NCI-H510A (cell line): ENCODE measurements at regions not wholly inside any gene's neighbourhood (a gene's known extent, or its start where the extent isn't known, plus 50 kb on each side); places are given as distances from the start of the nearest gene placed in this dataset.
"Not testable (repeated sequence)": the region's sequence is repeated elsewhere in the genome, so short reads cannot be mapped to it uniquely, and the experiment has no call there.

Source experiments
- DNase-seq: peaks from one replicate; lab custom pipeline; 2025; lab: John Stamatoyannopoulos, UW

DNA sequence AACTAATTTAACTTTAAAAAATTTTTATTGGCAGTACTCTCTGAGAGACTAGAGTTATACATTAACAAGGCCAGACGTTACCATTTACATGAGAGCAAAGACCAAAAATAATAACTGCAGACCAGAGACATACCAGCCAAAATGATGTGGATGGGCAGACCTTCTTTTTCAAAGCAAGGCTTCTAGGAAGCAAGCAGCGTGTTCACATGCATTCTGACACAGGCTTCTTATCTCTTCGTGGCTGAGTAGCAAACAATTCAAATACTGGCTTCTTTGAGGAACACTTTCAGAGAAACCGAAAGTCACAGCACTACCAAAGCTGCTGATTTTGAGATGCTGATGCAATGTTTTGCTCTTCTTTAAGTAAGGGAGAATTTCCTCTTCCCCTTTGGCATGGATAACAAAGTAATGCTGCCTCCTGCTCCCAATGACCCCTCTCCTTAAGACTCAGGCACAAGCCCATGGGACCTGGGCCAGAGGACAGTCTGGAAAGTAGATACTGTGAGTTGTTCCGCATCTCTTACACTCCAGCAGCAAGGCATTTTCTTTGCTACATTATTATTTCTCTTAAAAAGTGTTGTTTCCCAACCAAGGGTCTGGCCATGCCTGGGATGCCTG is 181.9 kb downstream of the MREG start:
- DNase-seq = no peak

DNA sequence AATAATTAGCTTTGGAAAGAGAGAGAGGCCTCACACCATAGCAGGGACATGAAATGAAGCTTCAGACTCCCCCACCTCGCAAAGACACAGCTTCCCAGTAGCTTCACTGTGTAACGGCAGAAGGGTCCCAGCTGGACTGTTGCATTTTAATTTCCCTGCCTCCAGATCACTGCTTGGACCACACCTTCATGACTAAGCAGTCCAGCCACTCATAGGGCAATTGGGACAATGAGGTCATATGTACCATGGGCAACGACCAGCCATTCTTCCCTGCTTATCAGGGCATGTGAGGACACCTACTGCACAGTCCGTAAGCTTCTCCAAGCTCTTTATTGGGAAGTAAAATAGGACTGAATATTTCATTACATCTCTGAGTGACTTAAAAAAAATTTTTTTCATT is 183.0 kb downstream of the MREG start:
- no peak for DNase-seq

DNA sequence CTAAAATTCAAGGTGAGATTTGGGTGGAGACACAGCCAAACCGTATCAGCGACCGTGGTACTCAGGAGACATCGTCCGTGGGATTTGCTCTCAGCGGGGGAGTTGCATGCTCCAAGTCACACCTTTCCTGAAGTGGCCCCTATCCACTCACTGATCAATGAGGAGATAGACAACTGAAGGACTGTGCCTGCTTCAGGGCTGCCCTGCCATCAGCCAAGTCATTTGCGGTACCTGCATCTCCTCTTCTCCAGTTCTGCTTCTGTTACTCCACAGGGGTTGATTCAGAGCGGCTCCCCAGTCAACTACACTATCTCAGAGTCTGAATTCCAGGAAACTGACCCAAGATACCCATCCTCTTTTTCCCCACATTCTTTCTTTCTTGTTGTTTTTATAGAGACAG is 184.1 kb downstream of the MREG start:
- no peak for DNase-seq

DNA sequence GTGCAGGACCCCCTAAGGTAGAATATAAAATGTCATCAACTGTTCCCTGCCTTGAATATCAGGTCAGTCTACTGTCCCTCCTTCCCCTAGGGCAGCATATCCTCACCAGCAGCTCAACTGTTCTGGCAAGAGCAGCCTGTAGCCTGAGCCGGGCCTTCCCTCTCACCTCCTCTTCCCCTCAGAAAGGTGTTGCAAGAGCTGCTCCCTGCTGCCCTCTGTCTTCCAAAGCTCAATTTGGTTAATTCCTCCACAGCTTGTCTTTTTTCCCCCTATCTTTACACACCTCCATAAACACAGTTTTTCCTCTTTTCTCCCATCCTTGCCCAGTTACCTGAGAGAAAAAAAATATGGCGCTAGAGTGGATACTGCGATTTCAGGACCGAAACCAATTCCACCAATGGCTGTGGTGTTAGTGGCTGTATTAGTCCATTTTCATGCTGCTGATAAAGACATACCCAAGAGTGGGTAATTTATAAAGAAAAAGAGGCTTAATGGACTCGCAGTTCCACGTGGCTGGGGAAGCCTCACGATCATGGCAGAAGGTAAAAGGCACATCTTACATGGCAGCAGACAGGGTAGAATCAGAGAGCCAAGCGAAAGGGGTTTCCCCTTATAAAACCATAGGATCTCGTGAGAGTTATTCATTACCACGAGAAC is 184.7 kb downstream of the MREG start:
- peak; percentile 20 for DNase-seq

DNA sequence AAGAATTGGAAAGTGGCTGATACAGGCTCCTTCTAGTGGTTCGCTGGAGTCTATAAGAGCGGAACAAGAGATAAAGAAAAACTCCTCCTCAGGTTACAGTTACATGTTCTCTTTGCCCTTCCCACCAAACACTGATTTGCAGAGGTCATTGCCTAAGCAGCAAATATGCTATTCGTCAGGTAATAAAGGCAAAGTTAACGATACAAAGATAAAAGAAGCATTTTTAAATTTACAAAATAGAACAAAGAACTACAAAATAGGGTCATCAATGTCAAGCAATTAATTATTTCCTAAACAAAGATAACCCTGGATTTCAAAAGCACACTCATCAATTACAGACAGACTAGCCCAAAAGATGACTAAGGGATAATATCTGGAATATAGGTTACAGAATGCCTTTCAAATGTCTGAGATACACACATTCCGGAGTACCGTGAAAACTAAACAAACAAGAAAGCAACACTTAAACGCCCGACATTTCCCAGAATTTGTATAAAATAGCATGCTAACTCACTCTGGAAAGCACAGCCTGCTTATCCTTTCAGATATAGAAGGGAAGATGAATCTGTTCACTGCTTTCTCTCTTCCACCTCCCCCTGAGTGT is 186.4 kb downstream of the MREG start:
- no peak for DNase-seq

DNA sequence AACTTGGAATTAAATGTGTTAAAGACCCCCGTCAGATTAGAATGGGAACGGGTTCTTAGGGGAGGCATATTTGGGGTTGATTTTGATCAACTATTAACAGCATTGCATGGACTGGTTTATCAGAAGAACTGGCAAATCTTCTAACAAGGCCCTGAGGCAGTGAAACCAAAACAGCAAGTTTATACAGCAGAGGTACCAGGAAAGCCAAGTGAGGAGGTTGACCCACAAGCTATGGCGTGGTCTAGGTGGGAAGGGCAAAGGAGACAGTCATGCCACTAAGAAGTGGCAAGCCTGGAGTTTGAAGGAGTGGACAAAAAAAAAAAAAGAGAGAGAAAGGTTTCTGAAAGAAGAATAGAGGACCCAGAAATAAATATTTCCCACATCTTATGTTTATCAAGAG is 187.0 kb downstream of the MREG start:
- no peak for DNase-seq

DNA sequence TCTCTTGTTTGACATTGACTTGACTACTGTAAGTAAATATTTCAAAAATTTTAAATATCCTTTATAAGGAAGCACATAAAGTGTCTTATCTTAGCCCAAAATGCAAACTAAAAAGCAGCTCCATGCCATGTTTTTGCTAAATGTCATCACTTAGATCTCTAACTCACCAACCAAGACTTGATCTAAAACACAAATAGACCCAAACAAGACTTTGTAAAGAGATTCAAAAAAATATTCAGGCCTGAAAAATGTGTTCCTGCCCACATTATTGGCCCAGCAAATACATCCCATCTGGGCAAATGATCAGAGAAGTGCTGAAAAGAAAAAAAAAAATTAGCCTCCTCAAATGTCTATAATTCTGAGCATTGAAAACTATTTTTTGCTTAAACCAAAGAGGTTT is 187.6 kb downstream of the MREG start:
- DNase-seq = no peak

DNA sequence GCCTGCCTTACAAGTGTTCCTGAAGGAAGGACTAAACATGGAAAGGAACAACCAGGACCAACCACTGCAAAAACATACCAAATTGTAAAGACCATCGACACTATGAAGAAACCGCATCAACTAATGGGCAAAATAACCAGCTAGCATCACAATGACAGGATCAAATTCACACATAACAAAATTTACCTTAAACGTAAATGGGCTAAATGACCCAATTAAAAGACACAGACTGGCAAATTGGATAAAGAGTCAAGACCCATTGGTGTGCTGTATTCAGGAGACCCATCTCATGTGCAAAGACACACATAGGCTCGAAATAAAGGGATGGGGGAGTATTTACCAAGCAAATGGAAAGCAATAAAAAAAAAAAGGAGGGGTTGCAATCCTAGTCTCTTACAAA is 192.1 kb downstream of the MREG start:
- DNase-seq = not testable (repeated sequence)

DNA sequence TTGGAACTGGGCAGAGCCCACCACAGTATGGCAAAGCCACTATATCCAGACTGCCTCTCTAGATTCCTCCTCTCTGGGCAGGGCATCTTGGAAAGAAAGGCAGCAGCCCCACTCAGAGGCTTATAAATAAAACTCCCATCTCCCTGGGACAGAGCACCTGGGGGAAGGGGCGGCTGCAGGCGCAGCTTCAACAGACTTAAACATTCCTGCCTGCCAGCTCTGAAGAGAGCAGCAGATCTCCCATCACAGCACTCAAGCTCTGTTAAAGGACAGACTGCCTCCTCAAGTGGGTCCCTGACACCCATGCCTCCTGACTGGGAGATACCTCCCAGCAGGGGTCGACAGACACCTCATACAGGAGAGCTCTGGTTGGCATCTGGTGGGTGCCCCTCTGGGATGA is 193.6 kb downstream of the MREG start:
- DNase-seq = not testable (repeated sequence)

DNA sequence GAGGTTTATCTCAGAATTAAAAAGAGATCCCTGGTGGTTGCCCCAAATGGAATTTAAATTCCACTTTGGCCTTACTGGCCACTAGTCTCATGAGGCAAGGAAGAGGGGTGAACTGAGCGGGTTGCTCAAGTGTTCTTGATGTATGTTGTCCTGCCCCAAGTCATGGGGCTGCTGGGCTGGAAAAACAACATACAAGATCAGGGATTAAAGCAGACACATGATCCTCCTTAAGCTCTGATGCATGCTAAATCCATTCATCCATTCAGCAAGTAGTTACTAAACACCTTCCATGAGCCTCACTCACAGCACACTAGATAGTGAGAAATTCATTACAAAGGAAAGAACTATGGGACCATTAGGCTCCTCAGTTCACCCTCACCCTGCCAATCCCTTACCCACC is 196.3 kb downstream of the MREG start:
- DNase-seq = no peak

DNA sequence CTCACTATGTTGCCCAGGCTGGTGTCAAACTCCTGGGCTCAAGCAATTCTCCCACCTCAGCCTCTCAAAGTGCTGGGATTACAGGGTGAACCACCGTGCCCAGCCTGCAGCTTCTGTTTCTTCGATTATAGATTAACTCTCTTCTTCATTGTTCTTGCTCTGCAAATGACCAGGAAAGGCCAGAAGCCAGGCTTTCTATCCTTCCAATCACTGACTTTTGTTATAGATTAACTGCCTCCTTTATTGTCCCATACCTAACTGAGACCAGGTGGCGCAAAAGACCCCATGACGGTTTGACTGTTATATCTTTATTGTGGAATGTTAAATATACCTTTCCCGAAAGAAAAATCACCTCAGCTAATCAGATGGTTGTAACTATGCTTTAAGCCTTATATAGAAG is 196.9 kb downstream of the MREG start:
- DNase-seq = no peak

DNA sequence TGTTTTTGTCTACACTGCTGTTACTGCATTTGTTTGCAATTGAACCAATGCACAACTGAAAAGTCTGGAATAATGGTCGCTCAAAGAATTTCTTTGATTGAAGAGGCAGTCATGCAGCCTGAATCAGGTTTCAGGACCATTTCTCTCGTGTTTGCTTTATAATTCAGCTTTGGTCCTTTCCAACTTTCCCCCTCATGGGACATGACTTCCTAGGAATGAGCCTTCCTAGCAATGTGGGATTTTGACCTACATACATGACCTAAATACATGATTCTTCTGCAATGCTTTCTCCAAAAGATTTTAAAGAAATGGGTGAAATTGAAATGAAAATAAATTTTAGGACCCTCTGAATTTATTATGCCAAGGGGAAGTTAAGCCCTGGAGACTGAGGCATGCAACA is 197.4 kb downstream of the MREG start:
- DNase-seq = no peak

DNA sequence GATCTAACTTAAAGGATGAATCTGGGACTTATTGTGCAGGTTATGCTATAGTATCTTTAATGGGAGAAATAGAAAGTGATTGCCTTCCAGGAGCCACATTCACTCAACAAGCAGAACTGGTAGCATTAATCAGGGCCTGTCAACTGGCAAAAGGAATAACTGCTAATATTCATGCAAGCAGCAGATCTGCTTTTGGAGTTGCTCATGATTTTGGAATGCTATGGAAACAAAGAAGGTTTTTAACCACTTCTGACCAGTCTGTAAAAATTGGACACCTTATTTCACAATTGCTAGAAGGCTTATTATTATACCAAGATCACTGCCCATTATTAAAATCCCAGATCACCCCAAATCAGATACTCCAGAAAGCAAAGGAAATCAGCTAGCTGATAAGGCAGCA is 200.4 kb downstream of the MREG start:
- no peak for DNase-seq

DNA sequence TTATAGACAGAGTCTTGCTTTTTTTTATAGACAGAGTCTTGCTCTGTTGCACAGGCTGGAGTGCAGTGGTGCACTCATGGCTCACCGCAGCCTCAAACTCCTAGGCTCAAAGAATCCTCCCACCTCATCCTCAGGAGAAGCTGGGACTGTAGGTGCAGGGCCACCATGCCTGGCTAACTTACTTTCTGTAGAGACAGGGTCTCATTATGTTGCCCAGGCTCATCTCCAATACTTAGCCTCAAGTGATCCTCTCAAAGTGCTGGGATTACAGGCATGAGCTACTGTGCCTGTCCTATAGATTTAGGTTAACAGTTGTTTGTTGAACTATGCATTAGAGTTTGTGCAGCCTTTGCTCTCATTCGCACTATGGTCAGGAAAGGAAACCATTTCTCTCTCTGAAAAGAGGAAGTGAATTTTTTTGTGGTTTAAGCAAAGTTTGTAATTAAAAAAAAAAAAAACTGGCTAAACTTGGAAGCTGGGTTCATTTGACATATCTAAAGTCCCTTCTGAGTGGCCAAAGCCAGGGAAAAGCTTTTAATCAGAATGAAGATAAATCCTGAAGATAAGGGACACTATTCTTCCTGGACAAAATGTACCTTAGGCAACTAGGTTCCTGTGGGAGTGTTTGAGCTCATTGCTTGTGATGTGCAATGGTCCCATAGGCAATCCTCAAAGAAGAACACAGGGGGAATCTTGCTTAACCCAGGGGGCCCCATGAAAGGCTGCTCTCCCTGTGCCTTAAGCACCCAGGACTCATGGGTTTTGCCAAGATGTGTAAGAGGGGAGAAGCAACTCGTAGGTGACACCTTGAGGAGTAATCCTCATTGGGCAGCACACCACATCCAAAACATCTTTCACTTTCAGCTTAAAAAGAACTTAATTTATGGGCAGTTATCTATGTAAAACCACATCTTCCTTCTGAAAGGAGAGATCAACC is 201.7 kb downstream of the MREG start:
- no peak for DNase-seq

DNA sequence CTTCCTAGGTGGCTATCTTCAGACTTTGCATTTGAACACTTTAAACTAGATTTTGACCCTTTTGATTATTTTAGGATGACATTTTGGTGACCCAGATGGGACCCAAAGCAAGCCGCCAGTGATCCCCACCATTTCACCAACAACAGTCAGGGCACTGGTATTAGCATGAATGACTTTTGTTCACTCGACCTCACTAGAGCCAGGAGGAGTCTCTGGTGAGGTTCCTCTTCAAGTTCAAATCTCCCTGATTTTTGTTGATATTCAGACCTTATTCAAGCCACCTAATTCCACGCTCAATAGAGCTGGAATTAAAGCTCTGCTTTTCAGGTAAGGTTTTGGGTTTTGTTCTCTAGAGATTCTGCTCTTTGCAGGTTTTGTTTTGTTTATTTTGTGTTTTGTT is 202.3 kb downstream of the MREG start:
- no peak for DNase-seq

DNA sequence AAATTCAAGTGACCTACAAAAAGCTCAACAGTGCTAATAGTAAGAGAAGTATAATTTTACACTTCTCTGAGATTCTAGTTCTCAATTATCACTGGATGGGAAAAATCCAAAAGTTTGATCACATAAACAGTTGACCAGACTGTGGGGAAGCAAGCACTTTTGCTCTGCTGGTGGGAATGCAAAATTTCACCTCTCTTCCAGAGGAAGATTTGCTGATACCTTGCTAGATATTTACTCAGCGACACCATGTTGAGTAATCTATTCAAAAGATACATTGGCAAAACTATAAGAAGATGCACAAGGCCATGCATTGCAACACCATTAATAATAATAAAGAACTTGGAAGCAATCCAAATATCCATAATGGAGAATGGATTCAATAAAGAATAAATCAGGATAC is 204.4 kb downstream of the MREG start:
- DNase-seq = no peak

DNA sequence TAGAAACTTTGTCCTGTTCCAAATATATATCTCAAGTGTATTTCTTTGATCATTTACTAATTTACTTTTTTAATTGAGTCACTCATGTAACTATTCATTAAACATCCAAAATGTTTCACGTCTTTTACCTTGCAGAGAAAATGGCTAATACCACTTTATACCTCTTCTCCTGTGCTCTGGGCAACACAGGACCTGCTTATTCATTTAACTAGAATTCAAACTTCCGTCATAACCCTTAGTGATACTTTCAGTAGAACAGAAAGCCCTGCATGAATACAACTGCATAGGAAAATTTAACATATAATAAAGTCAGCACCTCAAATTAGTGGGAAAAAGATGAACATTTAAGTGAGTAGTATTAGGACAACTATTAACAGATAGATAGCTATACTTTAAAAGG is 205.2 kb downstream of the MREG start:
- DNase-seq = no peak

DNA sequence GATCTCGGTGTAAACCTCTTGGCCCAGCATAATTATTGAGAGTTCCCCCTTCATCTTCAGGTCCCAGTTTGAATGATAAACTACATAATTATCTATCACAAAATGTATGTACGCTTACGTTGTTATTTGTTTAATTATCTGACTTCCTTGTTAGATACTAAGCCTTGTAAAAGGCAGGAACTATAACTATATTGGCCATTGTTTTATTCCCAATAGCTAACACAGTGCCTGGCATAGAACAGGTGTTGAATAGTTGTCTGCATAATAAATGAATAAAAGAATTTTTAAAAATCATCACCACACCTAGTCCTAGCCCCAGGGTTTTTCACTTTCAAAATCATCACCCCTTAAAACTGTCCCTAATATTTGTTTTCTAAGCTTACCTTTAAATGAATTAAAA is 207.9 kb downstream of the MREG start:
- DNase-seq = no peak

DNA sequence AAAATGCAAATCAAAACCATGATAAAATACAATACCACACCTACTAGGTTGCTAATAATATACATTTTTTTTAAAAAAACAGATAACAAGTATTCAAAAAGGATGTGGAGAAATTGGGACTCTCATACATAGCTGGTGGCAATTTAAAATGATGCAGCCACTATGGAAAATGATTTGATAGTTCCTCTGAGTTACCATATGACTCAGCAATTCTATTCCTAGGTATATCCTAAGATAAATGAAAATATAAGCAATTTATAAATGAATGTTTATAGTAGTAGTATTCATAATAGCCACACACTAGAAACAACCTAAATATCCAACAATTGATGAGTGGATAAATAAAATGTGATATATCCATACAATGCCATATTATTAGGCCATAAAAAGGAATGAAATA is 210.2 kb downstream of the MREG start:
- DNase-seq = no peak

DNA sequence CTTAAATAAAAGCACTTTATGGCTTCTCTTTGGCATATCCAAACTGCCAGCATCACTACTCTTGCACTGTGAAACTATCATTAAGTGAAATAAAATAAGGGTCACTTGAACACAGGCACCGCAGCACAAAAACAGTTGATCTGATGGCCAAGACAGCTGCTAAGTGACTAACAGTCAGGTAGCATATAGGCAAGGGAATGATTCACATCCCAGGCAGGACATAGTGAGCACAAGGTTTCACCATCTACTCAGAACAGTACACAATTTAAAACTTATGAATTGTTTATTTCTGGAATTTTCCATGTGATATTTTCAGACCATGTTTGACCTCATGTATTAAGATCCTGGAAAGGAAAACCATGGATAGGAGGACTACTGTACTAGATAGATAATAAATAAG is 214.2 kb downstream of the MREG start:
- no peak for DNase-seq

DNA sequence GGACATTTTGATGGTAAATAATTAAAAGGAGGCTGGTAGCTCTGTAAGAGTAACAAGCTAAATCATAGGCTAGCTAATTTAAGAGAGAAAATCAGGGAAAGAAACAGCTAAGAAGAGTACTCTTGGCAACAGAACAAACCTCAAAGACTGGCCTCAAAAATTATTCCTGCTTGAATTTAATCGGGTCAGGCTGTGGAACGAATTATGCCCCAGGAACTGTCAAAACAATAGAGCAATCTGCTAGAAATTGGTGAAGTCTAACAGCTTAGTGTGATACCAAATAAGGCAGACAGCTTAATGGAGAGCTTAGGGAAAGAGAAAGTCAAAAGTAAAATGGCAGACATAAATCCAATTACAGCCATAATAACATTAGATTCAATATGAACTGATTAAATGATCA is 215.7 kb downstream of the MREG start:
- DNase-seq = no peak

DNA sequence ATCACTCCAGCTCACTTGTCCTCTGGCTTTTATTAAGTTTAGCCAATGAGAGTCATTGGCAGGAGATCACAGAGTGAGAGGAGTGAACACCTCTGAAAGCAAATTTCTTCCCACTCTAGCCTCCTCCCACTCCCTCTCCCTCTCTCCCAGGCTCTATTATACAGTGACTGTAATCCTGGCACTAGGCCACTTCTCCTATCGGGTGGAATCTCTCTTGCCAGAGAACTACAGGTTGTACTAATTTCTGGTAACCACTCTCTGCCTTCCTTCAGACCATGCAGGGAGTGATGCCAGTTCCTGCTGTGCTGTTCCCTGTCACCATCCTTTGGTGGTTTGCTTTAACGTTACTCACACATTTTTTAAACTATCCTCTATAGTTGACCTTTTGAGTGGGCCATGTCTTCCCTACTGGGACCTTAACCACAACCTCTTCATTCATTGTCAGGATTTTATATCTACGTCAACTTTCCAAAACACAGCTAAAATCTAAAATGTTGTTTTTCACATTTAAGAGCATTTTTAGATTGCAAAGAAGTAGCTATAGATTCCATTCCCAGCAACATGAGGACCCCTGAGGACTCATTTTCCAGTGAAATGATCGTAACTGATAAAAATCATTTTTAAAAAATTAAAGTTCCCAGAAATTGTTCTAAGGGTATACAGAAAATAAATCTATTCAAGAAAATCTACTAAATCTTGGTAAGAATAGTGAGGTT is 217.1 kb downstream of the MREG start:
- no peak for DNase-seq
